Neural crest cell (in vitro differentiated cells): ENCODE measurements at regions not wholly inside any gene's neighbourhood (a gene's known extent, or its start where the extent isn't known, plus 50 kb on each side); places are given as distances from the start of the nearest gene placed in this dataset.

Experiments
- DNase-seq: peaks from one replicate; pipeline ENCODE4 v3.0.0; 2021; ENCODE audit warnings: low read depth, mixed read lengths, low spot score
- H3K27ac Mint-ChIP-seq: one replicate; pipeline ENCODE4 v1.8.0; 2021; ENCODE audit warnings: mild to moderate bottlenecking, mixed read lengths; ENCODE audit not compliant: unreplicated experiment
- H3K27me3 Mint-ChIP-seq: 2 replicates; pipeline ENCODE4 v1.8.0; 2021; ENCODE audit warnings: low read depth, mild to moderate bottlenecking, mixed read lengths
- H3K36me3 Mint-ChIP-seq: 2 replicates; pipeline ENCODE4 v1.8.0; 2021; ENCODE audit warnings: low read depth, mild to moderate bottlenecking, mixed read lengths
- H3K4me1 Mint-ChIP-seq: 2 replicates; pipeline ENCODE4 v1.8.0; 2021; ENCODE audit warnings: mixed read lengths
- H3K4me3 Mint-ChIP-seq: one replicate; pipeline ENCODE4 v1.8.0; 2021; ENCODE audit warnings: mild to moderate bottlenecking, mixed read lengths
- H3K9me3 Mint-ChIP-seq: 2 replicates; pipeline ENCODE4 v1.8.0; 2021; ENCODE audit warnings: mixed read lengths
- TF ChIP-seq, protein P1 (sequence below): fragments of 200-600 bp; sonication (generic); conservative IDR thresholded peaks from 2 replicates; pipeline ENCODE4 v1.5.0; 2021; ENCODE audit warnings: antibody characterized with exemption, mild to moderate bottlenecking

DNA sequence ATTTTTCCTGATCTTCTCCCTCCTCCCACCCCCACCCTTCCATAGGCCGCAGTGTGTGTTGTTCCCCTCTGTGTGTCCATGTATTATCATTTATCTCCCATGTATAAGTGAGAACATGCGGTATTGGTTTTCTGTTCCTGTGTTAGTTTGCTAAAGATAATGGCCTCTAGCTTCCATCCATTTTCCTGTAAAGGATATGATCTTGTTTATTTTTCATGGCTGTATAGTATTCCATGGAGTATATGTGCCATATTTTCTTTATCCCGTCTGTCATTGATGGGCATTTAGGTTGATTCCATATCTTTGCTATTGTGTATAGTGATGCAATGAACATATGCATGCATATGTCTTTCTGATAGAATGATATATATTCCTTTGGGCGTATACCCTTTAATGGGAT is 173.3 kb upstream of the NAALADL2 start:
- H3K27me3 Mint-ChIP-seq = no peaks in the 10 kb centered on the region
- H3K36me3 Mint-ChIP-seq = peaks cover 3% of the 10 kb centered on the region
- no peak overlapping the region for H3K27ac Mint-ChIP-seq
- H3K4me3 Mint-ChIP-seq = no peak overlapping the region
- no peak for DNase-seq
- TF ChIP-seq, protein P1, sequence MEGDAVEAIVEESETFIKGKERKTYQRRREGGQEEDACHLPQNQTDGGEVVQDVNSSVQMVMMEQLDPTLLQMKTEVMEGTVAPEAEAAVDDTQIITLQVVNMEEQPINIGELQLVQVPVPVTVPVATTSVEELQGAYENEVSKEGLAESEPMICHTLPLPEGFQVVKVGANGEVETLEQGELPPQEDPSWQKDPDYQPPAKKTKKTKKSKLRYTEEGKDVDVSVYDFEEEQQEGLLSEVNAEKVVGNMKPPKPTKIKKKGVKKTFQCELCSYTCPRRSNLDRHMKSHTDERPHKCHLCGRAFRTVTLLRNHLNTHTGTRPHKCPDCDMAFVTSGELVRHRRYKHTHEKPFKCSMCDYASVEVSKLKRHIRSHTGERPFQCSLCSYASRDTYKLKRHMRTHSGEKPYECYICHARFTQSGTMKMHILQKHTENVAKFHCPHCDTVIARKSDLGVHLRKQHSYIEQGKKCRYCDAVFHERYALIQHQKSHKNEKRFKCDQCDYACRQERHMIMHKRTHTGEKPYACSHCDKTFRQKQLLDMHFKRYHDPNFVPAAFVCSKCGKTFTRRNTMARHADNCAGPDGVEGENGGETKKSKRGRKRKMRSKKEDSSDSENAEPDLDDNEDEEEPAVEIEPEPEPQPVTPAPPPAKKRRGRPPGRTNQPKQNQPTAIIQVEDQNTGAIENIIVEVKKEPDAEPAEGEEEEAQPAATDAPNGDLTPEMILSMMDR = no peak
- no peaks in the 10 kb centered on the region for H3K4me1 Mint-ChIP-seq
- H3K9me3 Mint-ChIP-seq = peaks cover 8% of the 10 kb centered on the region

DNA sequence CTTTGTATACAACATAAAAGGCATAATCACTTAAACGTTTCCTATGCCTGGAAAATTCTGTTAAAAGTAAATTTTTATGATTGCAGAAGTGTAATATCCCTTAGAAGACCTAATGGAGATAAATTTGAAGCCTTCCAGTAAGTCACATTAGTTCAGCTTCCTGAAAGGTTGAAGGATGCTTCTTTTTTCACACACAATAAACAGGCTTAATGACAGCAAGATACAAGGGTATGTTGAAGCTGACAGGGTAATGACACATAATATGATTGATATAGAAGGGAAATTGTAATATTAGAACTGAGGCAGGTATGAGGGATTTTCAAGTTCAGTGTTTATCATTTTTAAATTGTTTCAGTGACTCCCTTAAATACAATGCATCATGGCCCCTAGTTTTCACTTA is 161.8 kb upstream of the NAALADL2 start:
- DNase-seq = no peak
- H3K36me3 Mint-ChIP-seq = peaks cover 3% of the 10 kb centered on the region
- H3K27ac Mint-ChIP-seq = no peak overlapping the region
- TF ChIP-seq, protein P1 = no peak
- peaks cover 7% of the 10 kb centered on the region for H3K4me1 Mint-ChIP-seq
- H3K4me3 Mint-ChIP-seq = no peak overlapping the region
- H3K27me3 Mint-ChIP-seq = no peaks in the 10 kb centered on the region
- peaks cover 5% of the 10 kb centered on the region for H3K9me3 Mint-ChIP-seq

GRCh38 chr3:174700736-174701135 is 158.4 kb upstream of the NAALADL2 start:
- Mint-ChIP-seq H3K4me1 (peaks cover 7% of the 10 kb centered on the region), H3K27ac (no peak overlapping the region), H3K4me3 (no peak overlapping the region), H3K36me3 (no peaks in the 10 kb centered on the region), H3K9me3 (peaks cover 3% of the 10 kb centered on the region), H3K27me3 (no peaks in the 10 kb centered on the region)
- TF ChIP-seq, protein P1 = no peak
- no peak for DNase-seq

GRCh38 chr3:174710612-174711011 is 148.5 kb upstream of the NAALADL2 start:
- TF ChIP-seq, protein P1 = no peak
- Mint-ChIP-seq H3K4me1 (no peaks in the 10 kb centered on the region), H3K36me3 (no peaks in the 10 kb centered on the region), H3K27ac (no peak overlapping the region), H3K9me3 (peaks cover 5% of the 10 kb centered on the region), H3K27me3 (no peaks in the 10 kb centered on the region), H3K4me3 (no peak overlapping the region)
- DNase-seq = no peak

GRCh38 chr3:174715386-174715785 is 143.7 kb upstream of the NAALADL2 start:
- Mint-ChIP-seq H3K4me3 (no peak overlapping the region), H3K9me3 (no peaks in the 10 kb centered on the region), H3K36me3 (no peaks in the 10 kb centered on the region), H3K4me1 (peaks cover 6% of the 10 kb centered on the region), H3K27ac (no peak overlapping the region), H3K27me3 (no peaks in the 10 kb centered on the region)
- TF ChIP-seq, protein P1 = no peak
- DNase-seq = no peak

- DNase-seq = no peak
- peak overlapping the region; percentile 20 for H3K27ac Mint-ChIP-seq
- no peaks in the 10 kb centered on the region for H3K27me3 Mint-ChIP-seq
- H3K4me1 Mint-ChIP-seq = peaks cover 6% of the 10 kb centered on the region
- H3K36me3 Mint-ChIP-seq = no peaks in the 10 kb centered on the region
- no peak overlapping the region for H3K4me3 Mint-ChIP-seq
- TF ChIP-seq, protein P1 = no peak
- no peaks in the 10 kb centered on the region for H3K9me3 Mint-ChIP-seq
Observed at GRCh38 chr3:174716956-174717505, 142.1 kb upstream of the NAALADL2 start.
